PC-9 (cell line): ENCODE measurements at regions not wholly inside any gene's neighbourhood (a gene's known extent, or its start where the extent isn't known, plus 50 kb on each side); places are given as distances from the start of the nearest gene placed in this dataset.

Experiments
- BruUV-seq: library from RNA; stranded (reverse); fragments of 400-500 nt; replicated peaks from 2 replicates; lab custom pipeline; 2021; lab: Mats Ljungman, UMichigan
- CTCF ChIA-PET: fragments of 300-600 bp; sonication (Branson Sonifier 250); formaldehyde crosslinking; loops from one replicate; lab custom pipeline; 2022; ENCODE audit warnings: antibody characterized with exemption; lab: Charles Lee
- POLR2A ChIA-PET: fragments of 300-600 bp; sonication (Branson Sonifier 250); formaldehyde crosslinking; loops from one replicate; lab custom pipeline; 2022; ENCODE audit warnings: antibody characterized with exemption; ENCODE audit not compliant: unreplicated experiment; lab: Charles Lee
- DNase-seq, 2 experiments: peaks; one replicate each; pipeline versions ENCODE4 v3.0.0 to v3.0.0-alpha.2; 2015 to 2022; ENCODE audit warnings: mixed read lengths in 1 of 2
- H2AFZ ChIP-seq: fragments of 200-600 bp; sonication (generic); 2 replicates; pipeline ENCODE4 v1.8.1; 2017; ENCODE audit warnings: antibody characterized with exemption
- H3F3A ChIP-seq: fragments of 200-600 bp; sonication (generic); 2 replicates; pipeline ENCODE4 v1.8.1; 2017; ENCODE audit warnings: antibody characterized with exemption, mild to moderate bottlenecking, low read depth; ENCODE audit not compliant: insufficient read depth
- H3K27ac ChIP-seq: fragments of 200-600 bp; sonication (generic); 2 replicates; pipeline ENCODE4 v1.6.1; 2016; ENCODE audit warnings: mixed run types
- H3K27me3 ChIP-seq: fragments of 200-600 bp; sonication (generic); 2 replicates; pipeline ENCODE4 v1.6.1; 2016; ENCODE audit warnings: low read depth, mixed run types; ENCODE audit not compliant: insufficient read depth
- H3K36me3 ChIP-seq: fragments of 200-600 bp; sonication (generic); 2 replicates; pipeline ENCODE4 v1.6.1; 2016; ENCODE audit warnings: low read depth, mixed run types
- H3K4me1 ChIP-seq: fragments of 200-600 bp; sonication (generic); replicated peaks from 2 replicates; pipeline ENCODE4 v1.6.1; 2016; ENCODE audit warnings: mixed run types; ENCODE audit not compliant: insufficient read depth
- H3K4me2 ChIP-seq: fragments of 200-600 bp; sonication (generic); 2 replicates; pipeline ENCODE4 v1.6.1; 2017; ENCODE audit warnings: mixed run types
- H3K4me3 ChIP-seq: fragments of 200-600 bp; sonication (generic); 2 replicates; pipeline ENCODE4 v1.6.1; 2016; ENCODE audit warnings: mixed run types
- H3K79me2 ChIP-seq: fragments of 200-600 bp; sonication (generic); 2 replicates; pipeline ENCODE4 v1.6.1; 2017; ENCODE audit warnings: low read depth, mixed run types
- H3K9me2 ChIP-seq: fragments of 200-600 bp; sonication (generic); 2 replicates; pipeline ENCODE4 v1.8.1; 2017; ENCODE audit warnings: mild to moderate bottlenecking; ENCODE audit not compliant: insufficient read depth
- H3K9me3 ChIP-seq: fragments of 200-600 bp; sonication (generic); 2 replicates; pipeline ENCODE4 v1.8.1; 2016; ENCODE audit warnings: low read depth; ENCODE audit not compliant: insufficient read depth
- H4K20me1 ChIP-seq: fragments of 200-600 bp; sonication (generic); 2 replicates; pipeline ENCODE4 v1.8.1; 2017; ENCODE audit not compliant: insufficient read depth
- EZH2 ChIP-seq: fragments of 200-600 bp; sonication (generic); IDR thresholded peaks from 2 replicates; pipeline ENCODE4 v1.8.0; 2017; ENCODE audit warnings: antibody characterized with exemption, low read depth
- intact Hi-C: fragments of 100-400 bp; cut with micrococcal nuclease; formaldehyde crosslinking; loops from one replicate; pipeline ENCODE4 v1.10.0; 2022; ENCODE audit not compliant: unreplicated experiment
- TF ChIP-seq, protein P1 (sequence below): fragments of 200-600 bp; sonication (generic); conservative IDR thresholded peaks from 2 replicates; pipeline ENCODE4 v1.6.1; 2017; ENCODE audit warnings: mixed run types, antibody characterized with exemption, mild to moderate bottlenecking, moderate library complexity

DNA sequence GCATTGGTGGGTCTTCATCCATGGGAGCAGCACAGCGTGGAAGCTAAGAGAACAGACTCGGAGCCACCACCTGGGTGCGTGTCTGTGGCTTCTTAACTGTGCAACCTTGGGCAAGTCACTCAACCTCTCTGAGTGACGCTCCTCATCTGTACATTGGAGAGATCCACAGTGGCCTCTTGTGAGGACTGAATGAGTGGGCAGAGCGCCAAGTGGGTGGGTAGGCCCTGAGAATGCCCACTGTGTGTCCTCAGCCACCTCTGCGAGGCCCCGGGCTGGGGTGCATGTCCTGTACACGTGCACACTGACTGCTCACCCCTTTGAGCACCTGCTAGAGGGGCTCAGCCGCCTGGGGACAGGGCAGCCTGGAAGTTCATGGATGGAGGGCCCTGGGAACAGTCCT, 99.6 kb upstream of the PRR23E start:
- intact Hi-C loops: no loop called here
- H3K79me2 ChIP-seq: no peaks in the 10 kb centered on the region
- no TSS peak for BruUV-seq
- no peak for DNase-seq
- no peak overlapping the region for H3K4me3 ChIP-seq
- H3K27me3 ChIP-seq: no peaks in the 10 kb centered on the region
- no peaks in the 10 kb centered on the region for H3F3A ChIP-seq
- H2AFZ ChIP-seq: no peak overlapping the region
- H3K9me2 ChIP-seq: no peaks in the 10 kb centered on the region
- TF ChIP-seq EZH2: no peak
- TF ChIP-seq, protein P1, sequence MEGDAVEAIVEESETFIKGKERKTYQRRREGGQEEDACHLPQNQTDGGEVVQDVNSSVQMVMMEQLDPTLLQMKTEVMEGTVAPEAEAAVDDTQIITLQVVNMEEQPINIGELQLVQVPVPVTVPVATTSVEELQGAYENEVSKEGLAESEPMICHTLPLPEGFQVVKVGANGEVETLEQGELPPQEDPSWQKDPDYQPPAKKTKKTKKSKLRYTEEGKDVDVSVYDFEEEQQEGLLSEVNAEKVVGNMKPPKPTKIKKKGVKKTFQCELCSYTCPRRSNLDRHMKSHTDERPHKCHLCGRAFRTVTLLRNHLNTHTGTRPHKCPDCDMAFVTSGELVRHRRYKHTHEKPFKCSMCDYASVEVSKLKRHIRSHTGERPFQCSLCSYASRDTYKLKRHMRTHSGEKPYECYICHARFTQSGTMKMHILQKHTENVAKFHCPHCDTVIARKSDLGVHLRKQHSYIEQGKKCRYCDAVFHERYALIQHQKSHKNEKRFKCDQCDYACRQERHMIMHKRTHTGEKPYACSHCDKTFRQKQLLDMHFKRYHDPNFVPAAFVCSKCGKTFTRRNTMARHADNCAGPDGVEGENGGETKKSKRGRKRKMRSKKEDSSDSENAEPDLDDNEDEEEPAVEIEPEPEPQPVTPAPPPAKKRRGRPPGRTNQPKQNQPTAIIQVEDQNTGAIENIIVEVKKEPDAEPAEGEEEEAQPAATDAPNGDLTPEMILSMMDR: no peak
- ChIA-PET POLR2A (no interaction called here), CTCF (no interaction called here)
- H4K20me1 ChIP-seq: no peaks in the 10 kb centered on the region
- no peaks in the 10 kb centered on the region for H3K9me3 ChIP-seq
- H3K4me2 ChIP-seq: no peak overlapping the region
- H3K4me1 ChIP-seq: peaks cover 4% of the 10 kb centered on the region; the same call in 1 of the 2 replicates
- no peaks in the 10 kb centered on the region for H3K36me3 ChIP-seq
- no peak overlapping the region for H3K27ac ChIP-seq

DNA sequence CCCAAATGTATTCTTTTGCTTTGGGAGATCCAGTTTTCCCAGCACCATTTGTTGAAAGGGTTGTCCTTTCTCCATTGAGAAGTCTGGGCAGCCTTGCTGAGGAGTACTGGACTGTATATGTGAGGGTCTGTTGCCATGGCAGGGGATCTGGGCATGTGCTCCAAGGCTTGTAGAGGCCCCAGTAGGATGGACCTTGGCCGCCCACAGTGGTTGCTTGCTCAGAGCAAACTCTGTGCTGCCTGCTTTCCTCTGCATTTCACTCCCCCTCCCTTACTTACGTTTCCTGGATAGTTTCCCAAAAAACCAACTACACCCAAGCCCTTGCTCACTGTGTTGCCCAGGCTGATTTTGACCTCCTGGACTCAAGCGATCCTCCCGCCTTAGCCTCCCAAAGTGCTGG, 97.2 kb upstream of the PRR23E start:
- no TSS peak for BruUV-seq
- H3K4me1 ChIP-seq: no peaks in the 10 kb centered on the region

DNA sequence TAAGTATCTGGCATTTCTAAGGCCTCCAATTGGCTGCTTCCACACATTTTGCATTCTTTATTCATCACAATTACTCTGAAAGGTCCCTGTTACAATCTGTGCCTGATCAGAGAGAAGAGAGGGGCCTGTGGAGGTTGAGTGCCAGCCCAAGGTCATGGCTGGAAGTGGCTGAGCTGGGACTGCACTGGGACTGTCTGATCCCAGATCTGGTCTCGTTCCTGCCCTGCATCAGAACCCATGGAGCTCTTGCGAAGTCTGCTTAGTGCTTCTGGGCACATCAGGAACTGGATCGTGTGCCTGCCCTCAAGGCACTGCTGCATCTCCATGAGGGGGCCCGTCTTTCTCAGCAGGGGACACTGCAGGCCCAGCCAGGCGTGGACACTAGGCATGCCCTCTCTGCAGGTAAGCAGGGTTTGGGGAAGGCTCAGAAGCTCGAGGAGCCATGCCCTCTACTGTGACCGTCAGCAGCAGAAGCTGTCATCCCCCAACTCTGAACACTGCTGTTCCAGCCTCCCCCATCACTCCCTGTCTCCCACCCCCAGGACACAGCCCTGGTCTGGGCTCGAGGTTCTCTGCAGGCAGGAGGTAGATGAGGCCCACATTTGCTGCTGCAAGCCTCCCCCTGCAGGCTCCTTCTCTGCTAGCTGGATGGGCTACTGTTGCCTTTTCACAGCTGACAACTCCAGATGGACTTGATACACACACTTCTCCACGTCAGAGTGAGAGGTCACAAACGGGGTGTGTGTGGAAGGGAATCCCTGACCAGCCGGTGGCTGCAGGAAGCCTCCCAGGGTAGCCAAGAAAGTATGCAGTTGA, 96.5 kb upstream of the PRR23E start:
- intact Hi-C loops: no loop called here
- BruUV-seq: no TSS peak
- ChIA-PET POLR2A (no interaction called here), CTCF (no interaction called here)
- TF ChIP-seq, protein P1: no peak
- no peak for TF ChIP-seq EZH2
- H3K9me3 ChIP-seq: no peaks in the 10 kb centered on the region
- H3F3A ChIP-seq: no peaks in the 10 kb centered on the region
- no peaks in the 10 kb centered on the region for H3K4me1 ChIP-seq
- no peak overlapping the region for H3K27ac ChIP-seq
- no peaks in the 10 kb centered on the region for H3K79me2 ChIP-seq
- no peak overlapping the region for H3K4me3 ChIP-seq
- H3K36me3 ChIP-seq: no peaks in the 10 kb centered on the region
- H2AFZ ChIP-seq: no peak overlapping the region
- no peak for DNase-seq
- no peaks in the 10 kb centered on the region for H4K20me1 ChIP-seq
- no peaks in the 10 kb centered on the region for H3K9me2 ChIP-seq
- H3K4me2 ChIP-seq: no peak overlapping the region
- H3K27me3 ChIP-seq: peaks cover 19% of the 10 kb centered on the region

More for the DNA sequence above, 97.2 kb upstream of the PRR23E start:
- POLR2A ChIA-PET: no interaction called here
- intact Hi-C loops: no loop called here
- CTCF ChIA-PET: no interaction called here
- no peaks in the 10 kb centered on the region for H3K9me3 ChIP-seq
- no peak overlapping the region for H3K4me2 ChIP-seq
- H3K9me2 ChIP-seq: no peaks in the 10 kb centered on the region
- DNase-seq: no peak
- H3K4me3 ChIP-seq: no peak overlapping the region
- H2AFZ ChIP-seq: no peak overlapping the region
- H3K27ac ChIP-seq: no peak overlapping the region
- H3K79me2 ChIP-seq: no peaks in the 10 kb centered on the region
- no peaks in the 10 kb centered on the region for H3F3A ChIP-seq
- peaks cover 12% of the 10 kb centered on the region; the same call in 1 of the 2 replicates for H3K27me3 ChIP-seq
- no peaks in the 10 kb centered on the region for H4K20me1 ChIP-seq
- no peaks in the 10 kb centered on the region for H3K36me3 ChIP-seq
- TF ChIP-seq EZH2: no peak
- TF ChIP-seq, protein P1: no peak
